HCT116 (cell line): ENCODE measurements at regions not wholly inside any gene's neighbourhood (a gene's known extent, or its start where the extent isn't known, plus 50 kb on each side); places are given as distances from the start of the nearest gene placed in this dataset.

Experiments used
- ATAC-seq: fragments of 200-7000 bp; cut with Tn5 transposase; 2 replicates; pipeline ENCODE4 v1.9.1; 2020; ENCODE audit warnings: mild to moderate bottlenecking, moderate library complexity
- BruUV-seq: library from RNA; stranded (reverse); fragments of 400-500 nt; replicated peaks from 2 replicates; lab custom pipeline; 2021; lab: Mats Ljungman, UMichigan
- CTCF ChIA-PET: fragments of 300-600 bp; sonication (Branson Sonifier 250); formaldehyde crosslinking; loops from one replicate; lab custom pipeline; 2021; ENCODE audit warnings: antibody characterized with exemption; lab: Charles Lee
- POLR2A ChIA-PET: fragments of 300-600, 350-600 bp; sonication (Branson Sonifier 250); formaldehyde crosslinking; loops from one replicate; lab custom pipeline; 2021; ENCODE audit warnings: antibody characterized with exemption; lab: Charles Lee
- RAD21 ChIA-PET, 2 experiments: fragments of 300-600 bp; sonication (Branson Sonifier 250); formaldehyde crosslinking; loops; one replicate each; lab custom pipeline; 2023; ENCODE audit warnings: low total read pairs in 2 of 2; ENCODE audit not compliant: uncharacterized antibody in 2 of 2, unreplicated experiment in 2 of 2, low non-redundant PET in 1 of 2; lab: Charles Lee
- DNase-seq: peaks from one replicate; pipeline ENCODE4 v3.0.0-alpha.2; 2010; ENCODE audit warnings: low read depth, low spot score
- H2AFZ ChIP-seq: fragments of 200-600 bp; shearing (Covaris generic), sonication (generic); 2 replicates; pipeline ENCODE4 v1.6.1; 2017; ENCODE audit warnings: low read depth, mixed run types, mixed read lengths, antibody characterized with exemption, low read length; ENCODE audit not compliant: poor library complexity, severe bottlenecking
- H3K27ac ChIP-seq: 2 replicates; pipeline ENCODE4 v1.5.1; 2012; ENCODE audit warnings: low read depth, low read length
- H3K27me3 ChIP-seq: fragments of 200-600 bp; sonication (generic); 2 replicates; pipeline ENCODE4 v1.6.1; 2016; ENCODE audit warnings: mixed run types, low read length, mixed read lengths; ENCODE audit not compliant: insufficient read depth
- H3K36me3 ChIP-seq, 2 experiments: fragments of 200-500 bp in 1 of 2; fragments of 200-600 bp in 1 of 2; sonication (Bioruptor generic) in 1 of 2; sonication (generic) in 1 of 2; 2 replicates each; pipeline versions ENCODE4 v1.5.1 to v1.6.1; 2014 to 2016; ENCODE audit warnings: low read length in 2 of 2, inconsistent platforms in 1 of 2, mixed read lengths in 1 of 2, mixed run types in 1 of 2; ENCODE audit not compliant: insufficient read depth in 2 of 2, control insufficient read depth in 1 of 2
- H3K4me1 ChIP-seq, 2 experiments: fragments of 200-600 bp in 1 of 2; sonication (generic) in 1 of 2; 2 replicates each; pipeline versions ENCODE4 v1.5.1 to v1.6.1; 2012 to 2017; ENCODE audit warnings: low read length in 2 of 2, inconsistent platforms in 1 of 2, mild to moderate bottlenecking in 1 of 2, mixed read lengths in 1 of 2, mixed run types in 1 of 2, moderate library complexity in 1 of 2; ENCODE audit not compliant: insufficient read depth in 2 of 2, control insufficient read depth in 1 of 2
- H3K4me2 ChIP-seq: fragments of 200-600 bp; sonication (generic); 2 replicates; pipeline ENCODE4 v1.6.1; 2017; ENCODE audit warnings: mixed run types, low read length, mixed read lengths
- H3K4me3 ChIP-seq, 2 experiments: fragments of 200-600 bp in 1 of 2; sonication (generic) in 1 of 2; replicated peaks in 1 of 2; 2 replicates each; pipeline ENCODE4 v1.5.1; 2011 to 2016; ENCODE audit warnings: low read length in 2 of 2, control low read depth in 1 of 2, low read depth in 1 of 2, mild to moderate bottlenecking in 1 of 2, mixed read lengths in 1 of 2, mixed run types in 1 of 2
- H3K79me2 ChIP-seq: fragments of 200-600 bp; sonication (generic); 2 replicates; pipeline ENCODE4 v1.6.1; 2017; ENCODE audit warnings: mild to moderate bottlenecking, mixed run types, low read length, moderate library complexity, mixed read lengths; ENCODE audit not compliant: insufficient read depth
- H3K9ac ChIP-seq: fragments of 200-600 bp; sonication (generic); 2 replicates; pipeline ENCODE4 v1.6.1; 2016; ENCODE audit warnings: low read length, mixed read lengths
- H3K9me2 ChIP-seq: fragments of 200-600 bp; sonication (generic), shearing (Covaris generic); 2 replicates; pipeline ENCODE4 v1.6.1; 2017; ENCODE audit warnings: mixed run types, mild to moderate bottlenecking, moderate library complexity; ENCODE audit not compliant: insufficient read depth
- H3K9me3 ChIP-seq, 2 experiments: fragments of 200-500 bp in 1 of 2; fragments of 200-600 bp in 1 of 2; sonication (Bioruptor generic) in 1 of 2; sonication (generic) in 1 of 2; 2 replicates each; pipeline ENCODE4 v1.6.1; 2014 to 2017; ENCODE audit warnings: low read length in 2 of 2, mixed read lengths in 2 of 2, inconsistent platforms in 1 of 2, low read depth in 1 of 2, mild to moderate bottlenecking in 1 of 2, mixed run types in 1 of 2, moderate library complexity in 1 of 2; ENCODE audit not compliant: control insufficient read depth in 1 of 2, insufficient read depth in 1 of 2
- H4K20me1 ChIP-seq: fragments of 200-600 bp; sonication (generic), shearing (Covaris generic); 2 replicates; pipeline ENCODE4 v1.6.1; 2017; ENCODE audit warnings: mixed run types, mild to moderate bottlenecking, moderate library complexity; ENCODE audit not compliant: insufficient read depth
- EGR1 ChIP-seq: IDR thresholded peaks from 2 replicates; pipeline ENCODE4 v1.6.1; 2012; ENCODE audit warnings: low read depth
- ELF1 ChIP-seq: IDR thresholded peaks from 2 replicates; pipeline ENCODE4 v1.6.1; 2012; ENCODE audit warnings: low read depth, borderline replicate concordance
- JUND ChIP-seq: IDR thresholded peaks from 2 replicates; pipeline ENCODE4 v1.6.1; 2012
- RAD21 ChIP-seq: IDR thresholded peaks from 2 replicates; pipeline ENCODE4 v1.6.1; 2012; ENCODE audit warnings: low read depth, mild to moderate bottlenecking
- SRF ChIP-seq: IDR thresholded peaks from 2 replicates; pipeline ENCODE4 v1.6.1; 2012; ENCODE audit warnings: low read depth
- TCF7L2 ChIP-seq: IDR thresholded peaks from 2 replicates; pipeline ENCODE4 v1.7.0; 2011; ENCODE audit warnings: borderline replicate concordance, inconsistent platforms; ENCODE audit not compliant: insufficient read depth, insufficient read length; ENCODE audit errors: extremely low read depth
- YY1 ChIP-seq: IDR thresholded peaks from 2 replicates; pipeline ENCODE4 v1.6.1; 2011; ENCODE audit warnings: low read length, low read depth, moderate library complexity, mild to moderate bottlenecking; ENCODE audit not compliant: insufficient replicate concordance; ENCODE audit errors: extremely low read depth
- intact Hi-C: fragments of 100-400 bp; cut with micrococcal nuclease; formaldehyde crosslinking; loops from 2 replicates; pipeline ENCODE4 v1.10.0; 2022
- TF ChIP-seq, protein P1 (sequence below): IDR thresholded peaks from 2 replicates; pipeline ENCODE4 v1.6.1; 2011; ENCODE audit warnings: mild to moderate bottlenecking, low read length, moderate library complexity; ENCODE audit not compliant: insufficient replicate concordance; ENCODE audit errors: extremely low read depth
- TF ChIP-seq, protein P2 (sequence below): IDR thresholded peaks from 2 replicates; pipeline ENCODE4 v1.6.1; 2012

GRCh38 chr2:217261452-217261851, 401.6 kb upstream of the TNP1 start (continued):
- no peak for TF ChIP-seq SRF

DNA sequence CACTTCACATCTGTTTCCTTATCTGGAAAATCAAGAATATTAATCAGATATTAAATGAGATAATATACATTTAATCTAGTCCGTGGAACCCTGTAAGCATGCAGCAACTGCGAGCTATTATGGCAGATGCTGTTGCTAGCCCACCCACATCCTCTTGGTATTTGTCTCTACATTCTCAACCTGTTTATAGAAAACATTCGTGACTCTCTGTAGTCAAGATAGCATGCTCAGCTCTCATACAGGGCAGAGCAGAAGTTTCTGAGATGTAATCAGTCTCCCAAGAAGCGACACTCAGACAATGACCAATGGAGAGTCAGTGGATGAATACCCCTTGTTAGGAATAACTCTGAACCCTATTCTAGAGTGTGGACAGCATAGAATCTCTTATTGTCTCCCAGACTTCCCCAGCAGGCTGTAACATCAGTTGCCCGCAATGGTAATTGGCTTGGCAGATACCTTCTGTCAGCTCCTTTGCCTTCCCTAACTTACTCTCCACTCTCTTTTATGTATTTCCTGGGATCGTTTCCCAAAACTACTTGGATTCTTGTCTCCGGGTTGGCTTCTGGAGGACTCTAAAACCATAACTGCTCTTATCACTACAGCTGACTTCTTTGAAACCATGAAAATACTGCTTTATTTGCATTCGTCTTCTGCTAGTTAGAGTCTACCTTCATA, 400.7 kb upstream of the TNP1 start:
- no peak overlapping the region for H3K4me3 ChIP-seq
- ChIA-PET CTCF (no interaction called here), POLR2A (no interaction called here), RAD21 (no interaction called here)
- no TSS peak for BruUV-seq
- no peaks in the 10 kb centered on the region for H4K20me1 ChIP-seq
- no peaks in the 10 kb centered on the region for H3K9me3 ChIP-seq
- no peaks in the 10 kb centered on the region; the same call in 1 of the 2 replicates for H3K9me2 ChIP-seq
- ATAC-seq (no peak), DNase-seq (no peak)
- TF ChIP-seq, protein P1, sequence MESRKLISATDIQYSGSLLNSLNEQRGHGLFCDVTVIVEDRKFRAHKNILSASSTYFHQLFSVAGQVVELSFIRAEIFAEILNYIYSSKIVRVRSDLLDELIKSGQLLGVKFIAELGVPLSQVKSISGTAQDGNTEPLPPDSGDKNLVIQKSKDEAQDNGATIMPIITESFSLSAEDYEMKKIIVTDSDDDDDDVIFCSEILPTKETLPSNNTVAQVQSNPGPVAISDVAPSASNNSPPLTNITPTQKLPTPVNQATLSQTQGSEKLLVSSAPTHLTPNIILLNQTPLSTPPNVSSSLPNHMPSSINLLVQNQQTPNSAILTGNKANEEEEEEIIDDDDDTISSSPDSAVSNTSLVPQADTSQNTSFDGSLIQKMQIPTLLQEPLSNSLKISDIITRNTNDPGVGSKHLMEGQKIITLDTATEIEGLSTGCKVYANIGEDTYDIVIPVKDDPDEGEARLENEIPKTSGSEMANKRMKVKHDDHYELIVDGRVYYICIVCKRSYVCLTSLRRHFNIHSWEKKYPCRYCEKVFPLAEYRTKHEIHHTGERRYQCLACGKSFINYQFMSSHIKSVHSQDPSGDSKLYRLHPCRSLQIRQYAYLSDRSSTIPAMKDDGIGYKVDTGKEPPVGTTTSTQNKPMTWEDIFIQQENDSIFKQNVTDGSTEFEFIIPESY, result no peak
- TF ChIP-seq TCF7L2 (no peak), YY1 (no peak), EGR1 (no peak), ELF1 (no peak), SRF (no peak), RAD21 (no peak), JUND (no peak)
- TF ChIP-seq, protein P2, sequence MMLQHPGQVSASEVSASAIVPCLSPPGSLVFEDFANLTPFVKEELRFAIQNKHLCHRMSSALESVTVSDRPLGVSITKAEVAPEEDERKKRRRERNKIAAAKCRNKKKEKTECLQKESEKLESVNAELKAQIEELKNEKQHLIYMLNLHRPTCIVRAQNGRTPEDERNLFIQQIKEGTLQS, result no peak
- no peaks in the 10 kb centered on the region for H3K79me2 ChIP-seq
- H3K27me3 ChIP-seq, result peaks cover 36% of the 10 kb centered on the region
- intact Hi-C loops, result no loop called here
- H3K4me2 ChIP-seq, result no peak overlapping the region
- no peaks in the 10 kb centered on the region for H3K4me1 ChIP-seq
- no peak overlapping the region for H3K27ac ChIP-seq
- H3K9ac ChIP-seq, result no peak overlapping the region
- H3K36me3 ChIP-seq, result no peaks in the 10 kb centered on the region
- H2AFZ ChIP-seq, result no peak overlapping the region
